ENCODE measurements at regions not wholly inside any gene's neighbourhood (a gene's known extent, or its start where the extent isn't known, plus 50 kb on each side); places are given as distances from the start of the nearest gene placed in this dataset.

GRCh38 chr3:73926360-73927202 lies 301.8 kb upstream of the PDZRN3 start:
- Histone ChIP-seq H3K27me3 (no peaks in the 10 kb centered on the region), H3K4me1 (no peaks in the 10 kb centered on the region), H3K4me3 (no peak overlapping the region), H3K9me3 (no peaks in the 10 kb centered on the region), H3K36me3 (no peaks in the 10 kb centered on the region), H3K27ac (no peak overlapping the region)
- intact Hi-C loops (cut with DNase I; ENCODE audit: low total_unique reads), result no loop called here
- DNase-seq (ENCODE audit: low spot score in 2 of 2), result no peak
- TF ChIP-seq, protein P1, sequence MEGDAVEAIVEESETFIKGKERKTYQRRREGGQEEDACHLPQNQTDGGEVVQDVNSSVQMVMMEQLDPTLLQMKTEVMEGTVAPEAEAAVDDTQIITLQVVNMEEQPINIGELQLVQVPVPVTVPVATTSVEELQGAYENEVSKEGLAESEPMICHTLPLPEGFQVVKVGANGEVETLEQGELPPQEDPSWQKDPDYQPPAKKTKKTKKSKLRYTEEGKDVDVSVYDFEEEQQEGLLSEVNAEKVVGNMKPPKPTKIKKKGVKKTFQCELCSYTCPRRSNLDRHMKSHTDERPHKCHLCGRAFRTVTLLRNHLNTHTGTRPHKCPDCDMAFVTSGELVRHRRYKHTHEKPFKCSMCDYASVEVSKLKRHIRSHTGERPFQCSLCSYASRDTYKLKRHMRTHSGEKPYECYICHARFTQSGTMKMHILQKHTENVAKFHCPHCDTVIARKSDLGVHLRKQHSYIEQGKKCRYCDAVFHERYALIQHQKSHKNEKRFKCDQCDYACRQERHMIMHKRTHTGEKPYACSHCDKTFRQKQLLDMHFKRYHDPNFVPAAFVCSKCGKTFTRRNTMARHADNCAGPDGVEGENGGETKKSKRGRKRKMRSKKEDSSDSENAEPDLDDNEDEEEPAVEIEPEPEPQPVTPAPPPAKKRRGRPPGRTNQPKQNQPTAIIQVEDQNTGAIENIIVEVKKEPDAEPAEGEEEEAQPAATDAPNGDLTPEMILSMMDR (IDR thresholded peaks at IDR 0.05), result no peak
- TF ChIP-seq POLR2AphosphoS5 (IDR thresholded peaks at IDR 0.05) (no peak), POLR2A (IDR thresholded peaks at IDR 0.05) (no peak)

- no peaks in the 10 kb centered on the region for H3K4me1 ChIP-seq
- TF ChIP-seq, protein P1 (IDR thresholded peaks at IDR 0.05), result no peak
- TF ChIP-seq POLR2A (IDR thresholded peaks at IDR 0.05), result no peak
- TF ChIP-seq POLR2AphosphoS5 (IDR thresholded peaks at IDR 0.05), result no peak
- no peak overlapping the region for H3K4me3 ChIP-seq
- intact Hi-C loops (cut with DNase I; ENCODE audit: low total_unique reads), result no loop called here
- no peaks in the 10 kb centered on the region for H3K36me3 ChIP-seq
- H3K27ac ChIP-seq, result no peak overlapping the region
- H3K27me3 ChIP-seq, result no peaks in the 10 kb centered on the region
- no peak for DNase-seq (ENCODE audit: low spot score in 2 of 2)
- H3K9me3 ChIP-seq, result no peaks in the 10 kb centered on the region
Observed at GRCh38 chr3:73925011-73925410, 300.3 kb upstream of the PDZRN3 start.

DNA sequence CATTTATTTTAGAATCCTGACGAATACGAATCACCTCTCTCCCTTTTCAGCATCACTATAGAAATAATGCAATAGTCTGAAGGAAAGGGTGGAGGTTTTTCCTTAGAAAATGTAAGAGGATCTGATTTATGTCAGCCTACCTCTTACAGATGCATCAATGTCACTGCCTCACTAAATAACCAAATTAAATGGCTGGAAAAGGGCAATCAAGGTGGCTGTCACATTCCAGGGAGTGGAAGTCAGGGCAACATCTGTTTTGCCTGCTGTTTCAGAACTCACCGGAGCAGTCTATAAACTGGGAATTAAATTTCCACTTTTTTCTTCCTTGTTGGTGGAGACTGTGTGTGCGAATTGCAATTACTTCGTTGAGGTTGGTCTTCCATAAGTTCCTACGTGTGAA lies 299.3 kb upstream of the PDZRN3 start:
- TF ChIP-seq POLR2A (IDR thresholded peaks at IDR 0.05), result no peak
- TF ChIP-seq, protein P1 (IDR thresholded peaks at IDR 0.05), result no peak
- TF ChIP-seq POLR2AphosphoS5 (IDR thresholded peaks at IDR 0.05), result no peak
- no peaks in the 10 kb centered on the region for H3K36me3 ChIP-seq
- no peaks in the 10 kb centered on the region for H3K9me3 ChIP-seq

DNA sequence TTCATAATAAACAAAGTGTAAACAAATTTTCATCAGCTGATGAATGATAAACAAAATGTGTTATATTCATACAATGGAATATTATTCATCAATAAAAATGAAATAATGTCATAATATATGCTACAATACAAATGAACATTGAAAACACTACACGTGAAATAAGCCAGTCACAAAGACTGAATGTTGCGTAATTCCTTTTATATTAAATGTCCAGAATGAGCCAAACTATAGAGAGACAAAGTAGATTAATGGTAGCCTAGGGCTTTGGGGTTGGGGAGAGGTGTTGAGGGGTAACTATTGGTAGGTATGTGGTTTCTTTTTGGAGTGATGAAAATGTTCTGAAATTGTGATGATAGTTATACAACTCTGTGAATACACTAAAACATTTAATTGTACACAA lies 292.9 kb upstream of the PDZRN3 start:
- TF ChIP-seq POLR2A (IDR thresholded peaks at IDR 0.05) (no peak), POLR2AphosphoS5 (IDR thresholded peaks at IDR 0.05) (no peak)
- TF ChIP-seq, protein P1 (IDR thresholded peaks at IDR 0.05), result no peak
- H3K4me1 ChIP-seq, result no peaks in the 10 kb centered on the region
- intact Hi-C loops (cut with DNase I; ENCODE audit: low total_unique reads), result no loop called here
- H3K27ac ChIP-seq, result no peak overlapping the region
- no peak overlapping the region for H3K4me3 ChIP-seq
- no peak for DNase-seq (ENCODE audit: low spot score in 2 of 2)
- no peaks in the 10 kb centered on the region for H3K36me3 ChIP-seq
- no peaks in the 10 kb centered on the region for H3K27me3 ChIP-seq
- no peaks in the 10 kb centered on the region for H3K9me3 ChIP-seq

More for the DNA sequence above, 299.3 kb upstream of the PDZRN3 start:
- DNase-seq (ENCODE audit: low spot score in 2 of 2), result no peak
- H3K4me1 ChIP-seq, result no peaks in the 10 kb centered on the region
- no peaks in the 10 kb centered on the region for H3K27me3 ChIP-seq
- H3K4me3 ChIP-seq, result no peak overlapping the region
- H3K27ac ChIP-seq, result no peak overlapping the region
- intact Hi-C loops (cut with DNase I; ENCODE audit: low total_unique reads), result no loop called here

DNA sequence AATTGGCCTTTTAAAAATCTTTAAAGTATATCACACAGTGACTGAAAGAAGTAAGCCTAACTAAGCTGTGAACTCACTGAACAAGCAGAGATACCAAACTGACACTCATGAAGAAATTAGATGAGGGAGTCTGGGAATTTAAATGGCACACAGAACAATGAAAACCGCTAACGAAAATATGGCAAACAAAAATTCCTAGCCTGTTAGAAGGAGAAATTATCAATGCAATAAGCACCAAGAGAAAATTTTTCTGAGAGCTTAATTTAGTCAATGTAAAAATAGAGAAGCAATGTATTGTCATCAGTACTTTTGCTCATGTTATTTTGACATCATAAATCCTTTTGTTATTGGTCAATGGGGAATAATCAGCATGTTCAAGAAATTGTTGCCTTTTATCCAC lies 291.1 kb upstream of the PDZRN3 start:
- H3K9me3 ChIP-seq, result no peaks in the 10 kb centered on the region
- no peaks in the 10 kb centered on the region for H3K27me3 ChIP-seq
- no peak overlapping the region for H3K4me3 ChIP-seq
- DNase-seq (ENCODE audit: low spot score in 2 of 2), result no peak
- TF ChIP-seq, protein P1 (IDR thresholded peaks at IDR 0.05), result no peak
- TF ChIP-seq POLR2A (IDR thresholded peaks at IDR 0.05) (no peak), POLR2AphosphoS5 (IDR thresholded peaks at IDR 0.05) (no peak)
- H3K4me1 ChIP-seq, result no peaks in the 10 kb centered on the region
- no peaks in the 10 kb centered on the region for H3K36me3 ChIP-seq
- H3K27ac ChIP-seq, result no peak overlapping the region
- intact Hi-C loops (cut with DNase I; ENCODE audit: low total_unique reads), result no loop called here

Measured in breast epithelium (tissue), 4 donors.